ENCODE measurements at regions not wholly inside any gene's neighbourhood (a gene's known extent, or its start where the extent isn't known, plus 50 kb on each side); places are given as distances from the start of the nearest gene placed in this dataset.

DNA sequence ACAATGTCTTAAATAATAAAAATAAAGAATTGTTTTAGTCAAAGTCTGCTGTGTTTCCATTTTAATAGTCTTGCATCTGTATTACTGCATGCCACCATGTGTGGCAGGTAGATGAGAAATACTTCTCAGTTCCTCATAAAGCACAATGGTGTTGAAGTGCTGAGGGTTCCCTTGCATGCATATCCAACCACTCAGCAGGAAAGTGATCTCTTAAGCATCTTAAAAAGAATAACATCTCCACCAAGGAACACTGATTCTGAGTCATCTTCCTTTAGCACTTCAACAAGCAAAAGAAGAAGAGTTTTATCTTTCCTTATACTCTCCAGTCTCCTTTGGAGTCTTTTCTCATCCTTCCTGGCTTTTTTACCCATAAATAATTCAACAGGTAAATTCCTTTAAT is 602.0 kb downstream of the TBL1XR1 start:
- CTCF ChIA-PET (ENCODE audit: low intra/inter-chr PET ratio), result no interaction called here
- H3K4me2 ChIP-seq (ENCODE audit: insufficient read depth, low read length), result no peak overlapping the region
- intact Hi-C loops (cut with micrococcal nuclease) (no loop called here), in situ Hi-C loops (cut with MboI) (no loop called here)
- no peak overlapping the region for H3K4me3 ChIP-seq
- no peaks in the 10 kb centered on the region for H3K4me1 ChIP-seq (replicated peaks in 1 of 2; ENCODE audit: control insufficient read depth in 2 of 2, insufficient read depth in 2 of 2, low read length in 2 of 2)
- H3K9ac ChIP-seq (ENCODE audit: insufficient read depth in 1 of 2, low read depth in 2 of 2, low read length in 2 of 2), result no peak overlapping the region
- H3K9me1 ChIP-seq (ENCODE audit: control insufficient read depth, insufficient read depth, low read length), result no peaks in the 10 kb centered on the region
- no peaks in the 10 kb centered on the region for H3K27me3 ChIP-seq (ENCODE audit: control insufficient read depth in 2 of 2, insufficient read depth in 2 of 2, low read length in 2 of 2)
- TF ChIP-seq ZNF143 (CRISPR knock-in tag; IDR thresholded peaks at IDR 0.05) (no peak), LEF1 (IDR thresholded peaks at IDR 0.05) (no peak), ZNF445 (CRISPR knock-in tag; IDR thresholded peaks at IDR 0.05; ENCODE audit: low read depth) (no peak), NFRKB (IDR thresholded peaks at IDR 0.05; ENCODE audit: low read depth) (no peak), MAFF (IDR thresholded peaks at IDR 0.05; ENCODE audit: low read length) (no peak), PTBP1 (IDR thresholded peaks at IDR 0.05; ENCODE audit: low read depth, low read length) (no peak), TEAD1 (CRISPR knock-in tag; IDR thresholded peaks at IDR 0.05) (no peak), SMARCB1 (IDR thresholded peaks at IDR 0.05; ENCODE audit: insufficient read length, low read depth) (no peak), NRF1 (conservative IDR thresholded peaks at IDR 0.05 in 1 of 2, IDR thresholded peaks at IDR 0.05 in 1 of 2) (no peak), SIX5 (IDR thresholded peaks at IDR 0.05; ENCODE audit: borderline replicate concordance in 1 of 2, insufficient read depth in 1 of 2, low read depth in 1 of 2, low read length in 2 of 2) (no peak), POLR2G (IDR thresholded peaks at IDR 0.05; ENCODE audit: low read depth, low read length) (no peak)
- TF ChIP-seq, protein P1, sequence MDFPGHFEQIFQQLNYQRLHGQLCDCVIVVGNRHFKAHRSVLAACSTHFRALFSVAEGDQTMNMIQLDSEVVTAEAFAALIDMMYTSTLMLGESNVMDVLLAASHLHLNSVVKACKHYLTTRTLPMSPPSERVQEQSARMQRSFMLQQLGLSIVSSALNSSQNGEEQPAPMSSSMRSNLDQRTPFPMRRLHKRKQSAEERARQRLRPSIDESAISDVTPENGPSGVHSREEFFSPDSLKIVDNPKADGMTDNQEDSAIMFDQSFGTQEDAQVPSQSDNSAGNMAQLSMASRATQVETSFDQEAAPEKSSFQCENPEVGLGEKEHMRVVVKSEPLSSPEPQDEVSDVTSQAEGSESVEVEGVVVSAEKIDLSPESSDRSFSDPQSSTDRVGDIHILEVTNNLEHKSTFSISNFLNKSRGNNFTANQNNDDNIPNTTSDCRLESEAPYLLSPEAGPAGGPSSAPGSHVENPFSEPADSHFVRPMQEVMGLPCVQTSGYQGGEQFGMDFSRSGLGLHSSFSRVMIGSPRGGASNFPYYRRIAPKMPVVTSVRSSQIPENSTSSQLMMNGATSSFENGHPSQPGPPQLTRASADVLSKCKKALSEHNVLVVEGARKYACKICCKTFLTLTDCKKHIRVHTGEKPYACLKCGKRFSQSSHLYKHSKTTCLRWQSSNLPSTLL (IDR thresholded peaks at IDR 0.05), result no peak
- TF ChIP-seq, protein P2, sequence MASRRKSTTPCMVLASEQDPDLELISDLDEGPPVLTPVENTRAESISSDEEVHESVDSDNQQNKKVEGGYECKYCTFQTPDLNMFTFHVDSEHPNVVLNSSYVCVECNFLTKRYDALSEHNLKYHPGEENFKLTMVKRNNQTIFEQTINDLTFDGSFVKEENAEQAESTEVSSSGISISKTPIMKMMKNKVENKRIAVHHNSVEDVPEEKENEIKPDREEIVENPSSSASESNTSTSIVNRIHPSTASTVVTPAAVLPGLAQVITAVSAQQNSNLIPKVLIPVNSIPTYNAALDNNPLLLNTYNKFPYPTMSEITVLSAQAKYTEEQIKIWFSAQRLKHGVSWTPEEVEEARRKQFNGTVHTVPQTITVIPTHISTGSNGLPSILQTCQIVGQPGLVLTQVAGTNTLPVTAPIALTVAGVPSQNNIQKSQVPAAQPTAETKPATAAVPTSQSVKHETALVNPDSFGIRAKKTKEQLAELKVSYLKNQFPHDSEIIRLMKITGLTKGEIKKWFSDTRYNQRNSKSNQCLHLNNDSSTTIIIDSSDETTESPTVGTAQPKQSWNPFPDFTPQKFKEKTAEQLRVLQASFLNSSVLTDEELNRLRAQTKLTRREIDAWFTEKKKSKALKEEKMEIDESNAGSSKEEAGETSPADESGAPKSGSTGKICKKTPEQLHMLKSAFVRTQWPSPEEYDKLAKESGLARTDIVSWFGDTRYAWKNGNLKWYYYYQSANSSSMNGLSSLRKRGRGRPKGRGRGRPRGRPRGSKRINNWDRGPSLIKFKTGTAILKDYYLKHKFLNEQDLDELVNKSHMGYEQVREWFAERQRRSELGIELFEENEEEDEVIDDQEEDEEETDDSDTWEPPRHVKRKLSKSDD (conservative IDR thresholded peaks at IDR 0.05; ENCODE audit: low read length), result no peak
- TF ChIP-seq, protein P3, sequence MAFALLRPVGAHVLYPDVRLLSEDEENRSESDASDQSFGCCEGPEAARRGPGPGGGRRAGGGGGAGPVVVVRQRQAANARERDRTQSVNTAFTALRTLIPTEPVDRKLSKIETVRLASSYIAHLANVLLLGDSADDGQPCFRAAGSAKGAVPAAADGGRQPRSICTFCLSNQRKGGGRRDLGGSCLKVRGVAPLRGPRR (CRISPR knock-in tag; IDR thresholded peaks at IDR 0.05), result no peak
- no peaks in the 10 kb centered on the region for H3K9me3 ChIP-seq (replicated peaks; ENCODE audit: control insufficient read depth, insufficient read depth, low read depth, low read length)
- POLR2A ChIA-PET, result no interaction called here
- H3K36me3 ChIP-seq (ENCODE audit: control insufficient read depth, insufficient read depth, low read length), result no peaks in the 10 kb centered on the region
- FAIRE-seq (no peak), ATAC-seq (no peak), DNase-seq (ENCODE audit: extremely low read depth in 1 of 4, low spot score in 3 of 4) (no peak)
- no peak overlapping the region for H2AFZ ChIP-seq (ENCODE audit: low read depth, low read length)
- H3K27ac ChIP-seq (ENCODE audit: extremely low read depth, low read depth, low read length), result no peak overlapping the region
- no peaks in the 10 kb centered on the region for H3K79me2 ChIP-seq (ENCODE audit: control insufficient read depth, insufficient read depth, low read length)
- no peaks in the 10 kb centered on the region for H4K20me1 ChIP-seq (replicated peaks; ENCODE audit: control insufficient read depth, insufficient read depth, low read length)
- no TSS peak for BruUV-seq (replicated peaks)

All from K562 (cell line).